ENCODE measurements at regions not wholly inside any gene's neighbourhood (a gene's known extent, or its start where the extent isn't known, plus 50 kb on each side); places are given as distances from the start of the nearest gene placed in this dataset.
A peak's percentile ranks its signal among the peaks of the same experiment; 100 is the strongest.

DNA sequence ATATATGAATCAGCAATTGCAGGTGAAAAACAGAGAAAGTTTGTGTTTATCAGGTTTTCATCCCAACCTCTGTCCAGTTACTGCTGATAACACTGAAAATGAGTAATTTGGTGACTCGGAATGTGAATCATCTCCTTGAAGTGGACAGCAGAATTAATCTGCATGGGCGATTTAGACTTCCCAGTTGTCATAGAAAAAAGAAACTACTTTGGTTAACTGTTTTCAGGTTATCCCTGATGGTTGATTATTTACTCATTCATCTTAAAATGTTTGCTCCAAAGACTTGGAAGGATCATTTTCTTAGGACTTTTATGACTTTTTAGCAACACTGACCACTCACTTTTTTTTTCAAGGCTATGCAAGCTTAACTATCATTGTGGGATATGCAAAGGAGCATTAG lies 504.1 kb upstream of the ANKRD30A start:
- WGBS, 2 experiments (ENCODE audit: extremely low coverage in 2 of 2, insufficient read length in 1 of 2), result no CpG with 5 or more reads among the region's 2 CpGs
- Histone ChIP-seq H2BK20ac (ENCODE audit: low read depth, low read length) (no peak overlapping the region), H3K4me1 (ENCODE audit: control insufficient read depth, insufficient read depth, low read length) (no peaks in the 10 kb centered on the region), H3K9me1 (ENCODE audit: insufficient read depth, low read length) (peaks cover 4% of the 10 kb centered on the region; the same call in 1 of the 2 replicates), H3K27me3 (ENCODE audit: control insufficient read depth, insufficient read depth, low read length) (no peaks in the 10 kb centered on the region), H3K14ac (replicated peaks; ENCODE audit: low read depth, low read length) (no peak overlapping the region), H2BK15ac (ENCODE audit: low read depth, low read length) (no peak overlapping the region), H3K56ac (ENCODE audit: extremely low read depth, insufficient read depth, low read length) (no peak overlapping the region), H3K4me2 (ENCODE audit: low read depth, low read length) (no peak overlapping the region), H4K91ac (ENCODE audit: insufficient read depth, low read depth, low read length) (no peak overlapping the region), H3K79me1 (ENCODE audit: low read depth in 1 of 2, low read length in 2 of 2) (no peaks in the 10 kb centered on the region), H3K4me3 (ENCODE audit: insufficient read depth, low read depth, low read length) (no peak overlapping the region), H3K9ac (ENCODE audit: low read depth, low read length) (no peak overlapping the region), H2BK5ac (ENCODE audit: low read depth, low read length, poor library complexity, severe bottlenecking) (no peak overlapping the region), H3K27ac (ENCODE audit: insufficient read depth, low read length) (no peak overlapping the region), H3K18ac (ENCODE audit: low read depth, low read length) (no peak overlapping the region), H4K5ac (ENCODE audit: low read depth, low read length) (no peak overlapping the region), H3K36me3 (ENCODE audit: control insufficient read depth, insufficient read depth, low read length) (no peaks in the 10 kb centered on the region), H2AK9ac (replicated peaks; ENCODE audit: low read depth, low read length, poor library complexity) (no peak overlapping the region), H4K8ac (ENCODE audit: low read depth in 2 of 2, low read length in 2 of 2) (no peak overlapping the region), H3K23ac (ENCODE audit: low read depth, low read length) (no peak overlapping the region), H2AFZ (replicated peaks; ENCODE audit: low read length, poor library complexity) (no peak overlapping the region), H3K9me3 (ENCODE audit: control insufficient read depth, insufficient read depth, low read length) (no peaks in the 10 kb centered on the region), H2AK5ac (ENCODE audit: low read depth, low read length) (no peak overlapping the region), H4K20me1 (ENCODE audit: insufficient read depth, low read length) (no peaks in the 10 kb centered on the region), H3K4ac (ENCODE audit: low read depth, low read length) (no peak overlapping the region), H2BK120ac (ENCODE audit: low read depth, low read length) (no peak overlapping the region)
- 0 out of 2 replicates have a peak, but pooled peaks have one; percentile 40 for ATAC-seq (ENCODE audit: low read depth)
- TF ChIP-seq RCOR1 (IDR thresholded peaks at IDR 0.05; ENCODE audit: insufficient replicate concordance, low read length) (no peak), MAFK (IDR thresholded peaks at IDR 0.05; ENCODE audit: low read depth, low read length) (peak; percentile 30; the same call in 1 of the 2 replicates), MAZ (IDR thresholded peaks at IDR 0.05; ENCODE audit: borderline replicate concordance, low read depth, low read length) (no peak), SMC3 (IDR thresholded peaks at IDR 0.05; ENCODE audit: low read depth, low read length) (no peak), NFE2L2 (IDR thresholded peaks at IDR 0.05; ENCODE audit: low read depth, low read length) (no peak), BHLHE40 (IDR thresholded peaks at IDR 0.05; ENCODE audit: low read depth, low read length) (no peak), FOS (IDR thresholded peaks at IDR 0.05; ENCODE audit: low read depth, low read length) (peak; percentile 46; the same call in 1 of the 2 replicates), MXI1 (IDR thresholded peaks at IDR 0.05; ENCODE audit: borderline replicate concordance, low read depth, low read length) (no peak), CHD1 (IDR thresholded peaks at IDR 0.05; ENCODE audit: low read depth, low read length) (no peak), RAD21 (IDR thresholded peaks at IDR 0.05; ENCODE audit: low read length) (no peak)
- TF ChIP-seq, protein P1, sequence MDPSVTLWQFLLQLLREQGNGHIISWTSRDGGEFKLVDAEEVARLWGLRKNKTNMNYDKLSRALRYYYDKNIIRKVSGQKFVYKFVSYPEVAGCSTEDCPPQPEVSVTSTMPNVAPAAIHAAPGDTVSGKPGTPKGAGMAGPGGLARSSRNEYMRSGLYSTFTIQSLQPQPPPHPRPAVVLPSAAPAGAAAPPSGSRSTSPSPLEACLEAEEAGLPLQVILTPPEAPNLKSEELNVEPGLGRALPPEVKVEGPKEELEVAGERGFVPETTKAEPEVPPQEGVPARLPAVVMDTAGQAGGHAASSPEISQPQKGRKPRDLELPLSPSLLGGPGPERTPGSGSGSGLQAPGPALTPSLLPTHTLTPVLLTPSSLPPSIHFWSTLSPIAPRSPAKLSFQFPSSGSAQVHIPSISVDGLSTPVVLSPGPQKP (IDR thresholded peaks at IDR 0.05; ENCODE audit: borderline replicate concordance, low read depth, low read length), result no peak
- TF ChIP-seq, protein P2, sequence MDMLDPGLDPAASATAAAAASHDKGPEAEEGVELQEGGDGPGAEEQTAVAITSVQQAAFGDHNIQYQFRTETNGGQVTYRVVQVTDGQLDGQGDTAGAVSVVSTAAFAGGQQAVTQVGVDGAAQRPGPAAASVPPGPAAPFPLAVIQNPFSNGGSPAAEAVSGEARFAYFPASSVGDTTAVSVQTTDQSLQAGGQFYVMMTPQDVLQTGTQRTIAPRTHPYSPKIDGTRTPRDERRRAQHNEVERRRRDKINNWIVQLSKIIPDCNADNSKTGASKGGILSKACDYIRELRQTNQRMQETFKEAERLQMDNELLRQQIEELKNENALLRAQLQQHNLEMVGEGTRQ (IDR thresholded peaks at IDR 0.05; ENCODE audit: low read depth, low read length), result no peak
- TF ChIP-seq, protein P3, sequence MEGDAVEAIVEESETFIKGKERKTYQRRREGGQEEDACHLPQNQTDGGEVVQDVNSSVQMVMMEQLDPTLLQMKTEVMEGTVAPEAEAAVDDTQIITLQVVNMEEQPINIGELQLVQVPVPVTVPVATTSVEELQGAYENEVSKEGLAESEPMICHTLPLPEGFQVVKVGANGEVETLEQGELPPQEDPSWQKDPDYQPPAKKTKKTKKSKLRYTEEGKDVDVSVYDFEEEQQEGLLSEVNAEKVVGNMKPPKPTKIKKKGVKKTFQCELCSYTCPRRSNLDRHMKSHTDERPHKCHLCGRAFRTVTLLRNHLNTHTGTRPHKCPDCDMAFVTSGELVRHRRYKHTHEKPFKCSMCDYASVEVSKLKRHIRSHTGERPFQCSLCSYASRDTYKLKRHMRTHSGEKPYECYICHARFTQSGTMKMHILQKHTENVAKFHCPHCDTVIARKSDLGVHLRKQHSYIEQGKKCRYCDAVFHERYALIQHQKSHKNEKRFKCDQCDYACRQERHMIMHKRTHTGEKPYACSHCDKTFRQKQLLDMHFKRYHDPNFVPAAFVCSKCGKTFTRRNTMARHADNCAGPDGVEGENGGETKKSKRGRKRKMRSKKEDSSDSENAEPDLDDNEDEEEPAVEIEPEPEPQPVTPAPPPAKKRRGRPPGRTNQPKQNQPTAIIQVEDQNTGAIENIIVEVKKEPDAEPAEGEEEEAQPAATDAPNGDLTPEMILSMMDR (conservative IDR thresholded peaks at IDR 0.05; ENCODE audit: low read depth, low read length), result no peak
- ChIA-PET POLR2A (ENCODE audit: unreplicated experiment) (no interaction called here), CTCF (no interaction called here)
- dilution Hi-C loops (cut with HindIII; ENCODE audit: low sequenced_read_pairs, unreplicated experiment) (no loop called here), intact Hi-C loops (cut with micrococcal nuclease) (no loop called here), in situ Hi-C loops (cut with MboI; ENCODE audit: low sequenced_read_pairs) (no loop called here)
- peak; percentile 63 for DNase-seq
- BruUV-seq (replicated peaks), result no TSS peak

Data from IMR-90 (cell line).